ENCODE measurements at regions not wholly inside any gene's neighbourhood (a gene's known extent, or its start where the extent isn't known, plus 50 kb on each side); places are given as distances from the start of the nearest gene placed in this dataset.

DNA sequence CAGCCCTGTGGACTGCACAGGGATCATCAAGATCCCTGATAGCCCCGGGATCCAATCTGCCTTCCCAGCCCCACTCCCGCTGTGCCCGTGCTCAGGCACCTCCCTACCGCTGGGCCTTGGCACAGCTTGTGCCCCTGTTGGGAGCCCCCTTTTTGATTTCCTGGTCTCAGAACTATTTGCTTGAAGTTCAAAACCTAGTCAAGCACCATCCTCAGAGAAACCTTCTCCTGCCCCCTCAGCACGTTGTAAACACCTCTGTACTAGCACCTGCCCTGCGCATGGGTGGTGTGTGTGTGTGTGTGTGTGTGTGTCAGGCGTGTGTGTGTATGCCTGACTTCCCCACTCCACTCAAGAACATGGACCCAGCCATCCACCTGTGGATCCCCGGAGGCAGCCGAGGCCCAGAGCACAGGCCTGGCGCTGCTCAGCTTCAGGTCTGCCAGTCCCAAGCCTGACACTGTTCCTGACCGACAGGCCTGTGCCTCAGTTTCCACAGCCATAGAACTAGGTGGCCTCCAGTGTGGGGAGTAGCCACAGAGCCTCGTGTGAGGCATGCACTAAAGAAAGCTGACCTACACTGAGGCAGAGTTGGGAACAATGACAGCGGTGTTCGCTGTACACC lies 65.5 kb downstream of the ADRA2C start:
- no peaks in the 10 kb centered on the region for H3K79me2 ChIP-seq (ENCODE audit: control insufficient read depth, insufficient read depth, low read length)
- TF ChIP-seq PAX8 (IDR thresholded peaks at IDR 0.05), result no peak
- no peak for TF ChIP-seq POLR2AphosphoS2 (IDR thresholded peaks at IDR 0.05; ENCODE audit: low read depth, low read length)
- TF ChIP-seq, protein P1, sequence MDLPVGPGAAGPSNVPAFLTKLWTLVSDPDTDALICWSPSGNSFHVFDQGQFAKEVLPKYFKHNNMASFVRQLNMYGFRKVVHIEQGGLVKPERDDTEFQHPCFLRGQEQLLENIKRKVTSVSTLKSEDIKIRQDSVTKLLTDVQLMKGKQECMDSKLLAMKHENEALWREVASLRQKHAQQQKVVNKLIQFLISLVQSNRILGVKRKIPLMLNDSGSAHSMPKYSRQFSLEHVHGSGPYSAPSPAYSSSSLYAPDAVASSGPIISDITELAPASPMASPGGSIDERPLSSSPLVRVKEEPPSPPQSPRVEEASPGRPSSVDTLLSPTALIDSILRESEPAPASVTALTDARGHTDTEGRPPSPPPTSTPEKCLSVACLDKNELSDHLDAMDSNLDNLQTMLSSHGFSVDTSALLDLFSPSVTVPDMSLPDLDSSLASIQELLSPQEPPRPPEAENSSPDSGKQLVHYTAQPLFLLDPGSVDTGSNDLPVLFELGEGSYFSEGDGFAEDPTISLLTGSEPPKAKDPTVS (IDR thresholded peaks at IDR 0.05; ENCODE audit: low read depth, low read length), result no peak
- TF ChIP-seq, protein P2, sequence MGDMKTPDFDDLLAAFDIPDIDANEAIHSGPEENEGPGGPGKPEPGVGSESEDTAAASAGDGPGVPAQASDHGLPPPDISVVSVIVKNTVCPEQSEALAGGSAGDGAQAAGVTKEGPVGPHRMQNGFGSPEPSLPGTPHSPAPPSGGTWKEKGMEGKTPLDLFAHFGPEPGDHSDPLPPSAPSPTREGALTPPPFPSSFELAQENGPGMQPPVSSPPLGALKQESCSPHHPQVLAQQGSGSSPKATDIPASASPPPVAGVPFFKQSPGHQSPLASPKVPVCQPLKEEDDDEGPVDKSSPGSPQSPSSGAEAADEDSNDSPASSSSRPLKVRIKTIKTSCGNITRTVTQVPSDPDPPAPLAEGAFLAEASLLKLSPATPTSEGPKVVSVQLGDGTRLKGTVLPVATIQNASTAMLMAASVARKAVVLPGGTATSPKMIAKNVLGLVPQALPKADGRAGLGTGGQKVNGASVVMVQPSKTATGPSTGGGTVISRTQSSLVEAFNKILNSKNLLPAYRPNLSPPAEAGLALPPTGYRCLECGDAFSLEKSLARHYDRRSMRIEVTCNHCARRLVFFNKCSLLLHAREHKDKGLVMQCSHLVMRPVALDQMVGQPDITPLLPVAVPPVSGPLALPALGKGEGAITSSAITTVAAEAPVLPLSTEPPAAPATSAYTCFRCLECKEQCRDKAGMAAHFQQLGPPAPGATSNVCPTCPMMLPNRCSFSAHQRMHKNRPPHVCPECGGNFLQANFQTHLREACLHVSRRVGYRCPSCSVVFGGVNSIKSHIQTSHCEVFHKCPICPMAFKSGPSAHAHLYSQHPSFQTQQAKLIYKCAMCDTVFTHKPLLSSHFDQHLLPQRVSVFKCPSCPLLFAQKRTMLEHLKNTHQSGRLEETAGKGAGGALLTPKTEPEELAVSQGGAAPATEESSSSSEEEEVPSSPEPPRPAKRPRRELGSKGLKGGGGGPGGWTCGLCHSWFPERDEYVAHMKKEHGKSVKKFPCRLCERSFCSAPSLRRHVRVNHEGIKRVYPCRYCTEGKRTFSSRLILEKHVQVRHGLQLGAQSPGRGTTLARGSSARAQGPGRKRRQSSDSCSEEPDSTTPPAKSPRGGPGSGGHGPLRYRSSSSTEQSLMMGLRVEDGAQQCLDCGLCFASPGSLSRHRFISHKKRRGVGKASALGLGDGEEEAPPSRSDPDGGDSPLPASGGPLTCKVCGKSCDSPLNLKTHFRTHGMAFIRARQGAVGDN (IDR thresholded peaks at IDR 0.05), result no peak
- intact Hi-C loops (cut with micrococcal nuclease; ENCODE audit: unreplicated experiment) (no loop called here), in situ Hi-C loops (cut with MboI) (no loop called here)
- H3K9ac ChIP-seq (ENCODE audit: control insufficient read depth, insufficient read depth, low read length), result no peak overlapping the region
- H4K20me1 ChIP-seq (ENCODE audit: control insufficient read depth, insufficient read depth), result no peaks in the 10 kb centered on the region
- ChIA-PET SMC1A (ENCODE audit: uncharacterized antibody, unreplicated experiment) (no interaction called here), POLR2A (no interaction called here), CTCF (no interaction called here), RAD21 (ENCODE audit: unreplicated experiment) (no interaction called here)
- BruUV-seq (replicated peaks), result no TSS peak
- H3K36me3 ChIP-seq (ENCODE audit: control insufficient read depth in 2 of 2, insufficient read depth in 2 of 2, low read length in 1 of 2), result no peaks in the 10 kb centered on the region
- WGBS (ENCODE audit: insufficient coverage, insufficient replicate concordance, low lambda C conversion rate, missing lambda C conversion rate), result 30% methylated on average over 14 of the region's 14 CpGs
- H3K4me2 ChIP-seq (ENCODE audit: control insufficient read depth, insufficient read depth), result no peak overlapping the region
- no peaks in the 10 kb centered on the region for H3K9me3 ChIP-seq (replicated peaks; ENCODE audit: control insufficient read depth, insufficient read depth, low read length)
- no peak overlapping the region for H3K27ac ChIP-seq (ENCODE audit: control insufficient read depth, insufficient read depth)
- ATAC-seq (no peak), FAIRE-seq (no peak), DNase-seq (ENCODE audit: low read depth, low spot score) (no peak)
- H2AFZ ChIP-seq (ENCODE audit: control insufficient read depth, low read depth, low read length), result no peak overlapping the region
- H3K27me3 ChIP-seq (replicated peaks in 1 of 2; ENCODE audit: control insufficient read depth in 2 of 2, insufficient read depth in 2 of 2, low read length in 1 of 2), result no peaks in the 10 kb centered on the region; a peak in 2 of 4 replicates
- H3K4me3 ChIP-seq, result no peak overlapping the region
- H3K4me1 ChIP-seq (ENCODE audit: control insufficient read depth, insufficient read depth, low read length), result no peaks in the 10 kb centered on the region

Data from GM12878 (cell line).